ENCODE measurements at regions not wholly inside any gene's neighbourhood (a gene's known extent, or its start where the extent isn't known, plus 50 kb on each side); places are given as distances from the start of the nearest gene placed in this dataset.

- TF ChIP-seq CTCF (IDR thresholded peaks at IDR 0.05; ENCODE audit: low read depth, low read length, poor library complexity, severe bottlenecking), result no peak
- TF ChIP-seq EZH2phosphoT487 (IDR thresholded peaks at IDR 0.05; ENCODE audit: borderline replicate concordance, low read length), result no peak
These were observed 350.5 kb upstream of the NRG3 start for GRCh38 chr10:81524467-81524866.

Data from DOHH2 (cell line).